ENCODE measurements at regions not wholly inside any gene's neighbourhood (a gene's known extent, or its start where the extent isn't known, plus 50 kb on each side); places are given as distances from the start of the nearest gene placed in this dataset.

GRCh38 chr2:16615687-16616615 lies 49.7 kb downstream of the CYRIA start:
- Histone ChIP-seq H3K36me3 (ENCODE audit: control insufficient read depth, low read depth, low read length) (no peaks in the 10 kb centered on the region), H3K4me3 (ENCODE audit: low read length) (no peak overlapping the region), H3K27ac (ENCODE audit: low read length) (no peak overlapping the region), H3K9me3 (ENCODE audit: control insufficient read depth, low read depth, low read length) (no peaks in the 10 kb centered on the region), H3K4me1 (ENCODE audit: control insufficient read depth, low read depth, low read length) (no peaks in the 10 kb centered on the region), H3K27me3 (ENCODE audit: control insufficient read depth, insufficient read depth, low read length) (no peaks in the 10 kb centered on the region), H3K9ac (ENCODE audit: low read length) (no peak overlapping the region)

- no peaks in the 10 kb centered on the region for H3K36me3 ChIP-seq (ENCODE audit: control insufficient read depth, low read depth, low read length)
- H3K27ac ChIP-seq (ENCODE audit: low read length): no peak overlapping the region
- no peak overlapping the region for H3K4me3 ChIP-seq (ENCODE audit: low read length)
- no peaks in the 10 kb centered on the region for H3K9me3 ChIP-seq (ENCODE audit: control insufficient read depth, low read depth, low read length)
- H3K27me3 ChIP-seq (ENCODE audit: control insufficient read depth, insufficient read depth, low read length): no peaks in the 10 kb centered on the region
- no peak overlapping the region for H3K9ac ChIP-seq (ENCODE audit: low read length)
- no peaks in the 10 kb centered on the region for H3K4me1 ChIP-seq (ENCODE audit: control insufficient read depth, low read depth, low read length)
Observed at GRCh38 chr2:16615246-16615645, 50.4 kb downstream of the CYRIA start.

DNA sequence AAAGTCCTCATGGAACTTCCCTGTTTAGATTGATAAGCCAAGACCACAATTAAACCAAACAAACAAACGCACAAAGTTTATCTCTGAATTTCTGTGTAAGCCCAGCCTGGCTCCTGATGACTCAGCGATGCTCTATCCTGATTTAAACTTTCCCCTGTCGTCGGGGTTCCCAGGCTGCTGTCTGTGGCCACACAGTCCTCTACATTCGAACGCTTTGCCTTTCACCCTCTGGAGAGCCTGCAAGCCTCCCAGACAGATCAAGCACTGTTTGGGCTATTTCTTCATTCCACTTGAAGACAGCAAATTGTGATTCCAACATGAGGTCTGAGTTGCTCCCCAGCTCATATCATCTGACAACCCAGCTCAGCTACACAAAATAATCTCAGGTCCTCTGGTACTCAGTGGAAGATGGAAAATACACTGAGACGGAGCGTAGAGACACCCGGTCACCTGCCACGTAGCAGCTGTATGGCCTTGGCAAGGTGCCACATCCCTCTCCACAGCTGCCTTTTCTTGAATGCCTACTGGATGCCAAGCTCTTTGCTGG lies 51.2 kb downstream of the CYRIA start:
- H3K9me3 ChIP-seq (ENCODE audit: control insufficient read depth, low read depth, low read length): no peaks in the 10 kb centered on the region
- no peak overlapping the region for H3K9ac ChIP-seq (ENCODE audit: low read length)
- H3K27me3 ChIP-seq (ENCODE audit: control insufficient read depth, insufficient read depth, low read length): no peaks in the 10 kb centered on the region
- no peak overlapping the region for H3K27ac ChIP-seq (ENCODE audit: low read length)
- no peak overlapping the region for H3K4me3 ChIP-seq (ENCODE audit: low read length)
- H3K36me3 ChIP-seq (ENCODE audit: control insufficient read depth, low read depth, low read length): no peaks in the 10 kb centered on the region
- H3K4me1 ChIP-seq (ENCODE audit: control insufficient read depth, low read depth, low read length): no peaks in the 10 kb centered on the region

GRCh38 chr2:16613539-16614011 lies 52.1 kb downstream of the CYRIA start:
- Histone ChIP-seq H3K4me3 (ENCODE audit: low read length) (no peak overlapping the region), H3K27ac (ENCODE audit: low read length) (no peak overlapping the region), H3K9me3 (ENCODE audit: control insufficient read depth, low read depth, low read length) (no peaks in the 10 kb centered on the region), H3K36me3 (ENCODE audit: control insufficient read depth, low read depth, low read length) (no peaks in the 10 kb centered on the region), H3K9ac (ENCODE audit: low read length) (no peak overlapping the region), H3K27me3 (ENCODE audit: control insufficient read depth, insufficient read depth, low read length) (no peaks in the 10 kb centered on the region), H3K4me1 (ENCODE audit: control insufficient read depth, low read depth, low read length) (peaks cover 4% of the 10 kb centered on the region)

DNA sequence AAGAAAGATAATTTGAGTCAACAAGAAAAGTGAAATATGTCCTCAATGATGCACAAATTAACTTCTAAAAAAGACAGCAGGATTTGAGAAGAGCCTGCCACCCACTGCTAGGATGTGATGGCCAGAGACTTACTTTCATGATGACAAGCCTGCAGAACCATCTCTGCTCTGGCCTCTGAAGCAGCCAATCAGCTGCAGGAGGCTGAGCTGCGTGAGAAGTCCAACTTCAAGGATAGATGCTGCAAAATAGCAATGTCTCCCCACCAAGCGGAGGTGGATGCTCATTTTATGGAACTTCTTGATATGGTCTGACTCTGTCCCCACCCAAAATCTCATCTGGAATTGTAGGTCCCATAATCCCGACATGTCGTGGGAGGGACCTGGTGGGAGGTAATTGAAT lies 53.1 kb downstream of the CYRIA start:
- H3K9me3 ChIP-seq (ENCODE audit: control insufficient read depth, low read depth, low read length): no peaks in the 10 kb centered on the region
- H3K9ac ChIP-seq (ENCODE audit: low read length): no peak overlapping the region
- peaks cover 4% of the 10 kb centered on the region for H3K4me1 ChIP-seq (ENCODE audit: control insufficient read depth, low read depth, low read length)
- H3K27ac ChIP-seq (ENCODE audit: low read length): no peak overlapping the region
- no peak overlapping the region for H3K4me3 ChIP-seq (ENCODE audit: low read length)
- H3K36me3 ChIP-seq (ENCODE audit: control insufficient read depth, low read depth, low read length): no peaks in the 10 kb centered on the region
- H3K27me3 ChIP-seq (ENCODE audit: control insufficient read depth, insufficient read depth, low read length): no peaks in the 10 kb centered on the region

DNA sequence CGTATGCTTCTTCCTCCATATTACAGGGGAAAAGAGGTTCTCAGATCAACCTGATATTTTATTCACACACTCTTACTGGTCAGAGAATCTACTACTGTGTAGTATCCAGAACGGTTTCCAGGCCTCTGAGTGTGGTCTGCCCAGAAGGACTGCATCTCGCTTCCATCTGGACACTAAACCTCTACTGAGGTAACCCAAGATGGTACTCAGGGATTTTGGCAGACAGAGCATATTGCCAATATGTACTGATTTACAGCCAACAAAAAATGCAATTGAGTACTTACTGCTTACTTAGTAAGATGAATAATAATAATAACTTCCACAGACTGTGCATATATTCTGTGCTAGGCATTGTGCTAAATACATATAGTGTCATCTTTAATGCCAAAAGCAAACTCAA lies 55.8 kb downstream of the CYRIA start:
- Histone ChIP-seq H3K9me3 (ENCODE audit: control insufficient read depth, low read depth, low read length) (no peaks in the 10 kb centered on the region), H3K4me3 (ENCODE audit: low read length) (no peak overlapping the region), H3K9ac (ENCODE audit: low read length) (no peak overlapping the region), H3K27me3 (ENCODE audit: control insufficient read depth, insufficient read depth, low read length) (no peaks in the 10 kb centered on the region), H3K36me3 (ENCODE audit: control insufficient read depth, low read depth, low read length) (no peaks in the 10 kb centered on the region), H3K27ac (ENCODE audit: low read length) (no peak overlapping the region), H3K4me1 (ENCODE audit: control insufficient read depth, low read depth, low read length) (peaks cover 4% of the 10 kb centered on the region)

GRCh38 chr2:16608661-16609643 lies 56.7 kb downstream of the CYRIA start:
- Histone ChIP-seq H3K27ac (ENCODE audit: low read length) (peak overlapping the region; percentile 75), H3K9me3 (ENCODE audit: control insufficient read depth, low read depth, low read length) (no peaks in the 10 kb centered on the region), H3K4me1 (ENCODE audit: control insufficient read depth, low read depth, low read length) (peaks cover 4% of the 10 kb centered on the region), H3K4me3 (ENCODE audit: low read length) (peak overlapping the region; percentile 90), H3K9ac (ENCODE audit: low read length) (peak overlapping the region; percentile 86), H3K36me3 (ENCODE audit: control insufficient read depth, low read depth, low read length) (no peaks in the 10 kb centered on the region), H3K27me3 (ENCODE audit: control insufficient read depth, insufficient read depth, low read length) (no peaks in the 10 kb centered on the region)

DNA sequence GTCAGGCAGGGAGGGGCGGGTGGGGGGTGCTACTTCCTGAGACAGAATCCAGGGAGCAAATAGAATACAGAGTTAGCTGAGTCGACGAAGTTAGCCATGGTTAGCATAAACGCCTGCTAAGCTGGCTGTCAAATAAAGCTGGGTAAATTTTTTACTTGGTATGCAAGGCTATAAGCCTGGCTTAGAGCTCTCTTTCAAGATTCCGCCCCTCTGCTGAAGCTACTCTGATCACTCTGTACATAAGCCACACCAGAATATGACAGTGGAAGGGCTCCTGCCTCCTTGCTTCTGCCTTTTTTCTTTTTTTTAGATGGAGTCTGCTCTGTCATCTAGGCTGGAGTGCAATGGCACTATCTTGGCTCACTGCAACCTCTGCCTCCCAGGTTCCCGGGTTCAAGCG lies 58.3 kb downstream of the CYRIA start:
- H3K36me3 ChIP-seq (ENCODE audit: control insufficient read depth, low read depth, low read length): no peaks in the 10 kb centered on the region
- H3K9me3 ChIP-seq (ENCODE audit: control insufficient read depth, low read depth, low read length): no peaks in the 10 kb centered on the region
- H3K27ac ChIP-seq (ENCODE audit: low read length): no peak overlapping the region
- H3K9ac ChIP-seq (ENCODE audit: low read length): no peak overlapping the region
- H3K27me3 ChIP-seq (ENCODE audit: control insufficient read depth, insufficient read depth, low read length): no peaks in the 10 kb centered on the region
- peaks cover 4% of the 10 kb centered on the region for H3K4me1 ChIP-seq (ENCODE audit: control insufficient read depth, low read depth, low read length)
- H3K4me3 ChIP-seq (ENCODE audit: low read length): no peak overlapping the region

GRCh38 chr2:16604236-16604635 lies 61.4 kb downstream of the CYRIA start:
- H3K36me3 ChIP-seq (ENCODE audit: control insufficient read depth, low read depth, low read length): no peaks in the 10 kb centered on the region
- no peak overlapping the region for H3K27ac ChIP-seq (ENCODE audit: low read length)
- no peaks in the 10 kb centered on the region for H3K9me3 ChIP-seq (ENCODE audit: control insufficient read depth, low read depth, low read length)

DNA sequence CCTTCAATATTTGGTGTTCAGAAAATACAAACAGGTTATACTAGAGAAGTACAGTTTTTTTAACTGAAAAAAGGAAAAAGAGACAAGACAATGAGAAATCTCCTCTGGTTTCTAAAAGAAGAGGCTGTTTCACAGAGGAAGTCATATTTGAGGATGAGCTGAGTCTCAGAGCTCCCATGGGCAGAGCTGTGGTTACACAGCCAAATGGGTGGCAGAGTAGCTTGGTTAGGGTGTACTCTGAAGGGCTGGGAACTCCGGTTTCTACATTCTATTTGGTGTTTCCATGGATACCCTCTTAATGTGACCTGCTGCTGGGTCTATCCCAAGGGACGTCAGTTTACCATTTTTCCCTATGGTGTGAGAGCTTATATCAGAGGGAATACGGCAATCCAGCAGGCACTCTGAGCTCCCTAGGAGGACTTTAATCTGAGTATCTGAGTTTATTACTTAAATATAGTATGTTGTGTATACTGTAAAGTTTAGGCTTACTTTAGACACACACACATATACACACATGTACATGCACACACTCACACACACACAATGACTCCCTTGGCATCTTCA lies 74.2 kb downstream of the CYRIA start:
- H3K4me3 ChIP-seq (ENCODE audit: low read length): no peak overlapping the region
- H3K27me3 ChIP-seq (ENCODE audit: control insufficient read depth, insufficient read depth, low read length): no peaks in the 10 kb centered on the region
- no peak overlapping the region for H3K27ac ChIP-seq (ENCODE audit: low read length)
- peaks cover 19% of the 10 kb centered on the region for H3K4me1 ChIP-seq (ENCODE audit: control insufficient read depth, low read depth, low read length)
- no peaks in the 10 kb centered on the region for H3K9me3 ChIP-seq (ENCODE audit: control insufficient read depth, low read depth, low read length)
- H3K9ac ChIP-seq (ENCODE audit: low read length): no peak overlapping the region
- no peaks in the 10 kb centered on the region for H3K36me3 ChIP-seq (ENCODE audit: control insufficient read depth, low read depth, low read length)

More at GRCh38 chr2:16604236-16604635, 61.4 kb downstream of the CYRIA start:
- Histone ChIP-seq H3K4me3 (ENCODE audit: low read length) (no peak overlapping the region), H3K27me3 (ENCODE audit: control insufficient read depth, insufficient read depth, low read length) (no peaks in the 10 kb centered on the region), H3K9ac (ENCODE audit: low read length) (no peak overlapping the region), H3K4me1 (ENCODE audit: control insufficient read depth, low read depth, low read length) (peaks cover 4% of the 10 kb centered on the region)

DNA sequence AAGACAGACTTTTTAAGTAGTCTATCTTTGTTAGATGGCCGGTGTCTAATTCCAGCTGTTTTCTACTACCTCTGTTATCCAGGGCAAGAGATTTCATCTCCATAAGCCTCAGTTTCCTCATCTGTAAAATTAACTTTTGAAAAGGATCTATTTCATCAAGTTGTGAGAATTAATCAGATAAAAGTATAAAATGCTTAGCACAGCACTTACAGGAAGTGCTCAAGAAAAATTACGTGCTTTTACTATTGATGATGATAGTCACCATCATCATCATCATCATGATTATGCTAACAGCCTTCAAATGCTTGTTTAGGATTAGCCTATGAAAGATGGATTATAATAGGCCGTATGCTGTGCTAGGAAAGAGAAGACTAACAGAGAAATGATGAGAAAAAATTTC lies 76.2 kb downstream of the CYRIA start:
- H3K9ac ChIP-seq (ENCODE audit: low read length): no peak overlapping the region

More for the DNA sequence above, 76.2 kb downstream of the CYRIA start:
- Histone ChIP-seq H3K27ac (ENCODE audit: low read length) (no peak overlapping the region), H3K27me3 (ENCODE audit: control insufficient read depth, insufficient read depth, low read length) (no peaks in the 10 kb centered on the region), H3K9me3 (ENCODE audit: control insufficient read depth, low read depth, low read length) (no peaks in the 10 kb centered on the region), H3K4me1 (ENCODE audit: control insufficient read depth, low read depth, low read length) (peaks cover 19% of the 10 kb centered on the region), H3K36me3 (ENCODE audit: control insufficient read depth, low read depth, low read length) (no peaks in the 10 kb centered on the region), H3K4me3 (ENCODE audit: low read length) (no peak overlapping the region)

Measured in iPS-18a (cell line).